SK-N-SH treated with all-trans-retinoic acid at 6 μM for 48 hours (cell line): ENCODE measurements at regions not wholly inside any gene's neighbourhood (a gene's known extent, or its start where the extent isn't known, plus 50 kb on each side); places are given as distances from the start of the nearest gene placed in this dataset.

Experiments
- ATAC-seq: fragments of 200-7000 bp; cut with Tn5 transposase; 3 replicates; pipeline ENCODE4 v1.9.1; 2020; ENCODE audit warnings: mild to moderate bottlenecking, moderate library complexity
- ARNTL ChIP-seq: fragments of 450-650 bp; formaldehyde crosslinking; IDR thresholded peaks from 2 replicates; pipeline ENCODE4 v1.5.0; 2020; ENCODE audit warnings: low read depth, mild to moderate bottlenecking, moderate library complexity, borderline replicate concordance
- BACH2 ChIP-seq: fragments of 250-450 bp; sonication (Bioruptor Pico); IDR thresholded peaks from 2 replicates; pipeline ENCODE4 v1.9.0; 2021; ENCODE audit warnings: mild to moderate bottlenecking, borderline replicate concordance
- CREB5 ChIP-seq: fragments of 250-450 bp; sonication (Bioruptor Pico); IDR thresholded peaks from 2 replicates; pipeline ENCODE4 v1.5.1; 2020; ENCODE audit warnings: low read depth, mild to moderate bottlenecking, moderate library complexity
- CSDC2 ChIP-seq: fragments of 250-450 bp; sonication (Bioruptor Pico); IDR thresholded peaks from 2 replicates; pipeline ENCODE4 v1.5.0; 2020; ENCODE audit warnings: mild to moderate bottlenecking, moderate library complexity
- CSRNP3 ChIP-seq: fragments of 250-450 bp; sonication (Bioruptor Pico); IDR thresholded peaks from 2 replicates; pipeline ENCODE4 v1.5.1; 2021; ENCODE audit warnings: mild to moderate bottlenecking, moderate library complexity
- ESRRG ChIP-seq: fragments of 250-450 bp; sonication (Bioruptor Pico); IDR thresholded peaks from 2 replicates; pipeline ENCODE4 v1.6.1; 2021; ENCODE audit warnings: mild to moderate bottlenecking
- GLIS3 ChIP-seq: fragments of 250-450 bp; sonication (Bioruptor Pico); IDR thresholded peaks from 2 replicates; pipeline ENCODE4 v1.5.0; 2020; ENCODE audit warnings: mild to moderate bottlenecking, moderate library complexity
- ISL1 ChIP-seq: fragments of 250-450 bp; sonication (Bioruptor Pico); IDR thresholded peaks from 2 replicates; pipeline ENCODE4 v2.1.2; 2022; ENCODE audit warnings: mild to moderate bottlenecking, moderate library complexity
- OSR1 ChIP-seq: fragments of 250-450 bp; sonication (Bioruptor Pico); IDR thresholded peaks from 2 replicates; pipeline ENCODE4 v1.8.0; 2022; ENCODE audit warnings: moderate library complexity, mild to moderate bottlenecking, inconsistent platforms
- PATZ1 ChIP-seq: fragments of 250-450 bp; sonication (Bioruptor Pico); IDR thresholded peaks from 2 replicates; pipeline ENCODE4 v1.8.0; 2020; ENCODE audit warnings: mild to moderate bottlenecking, moderate library complexity, borderline replicate concordance
- POU6F1 ChIP-seq: fragments of 250-450 bp; sonication (Bioruptor Pico); IDR thresholded peaks from 2 replicates; pipeline ENCODE4 v1.8.0; 2021; ENCODE audit warnings: low read depth, mild to moderate bottlenecking, moderate library complexity, borderline replicate concordance
- PPARA ChIP-seq: fragments of 250-450 bp; sonication (Bioruptor Pico); IDR thresholded peaks from 2 replicates; pipeline ENCODE4 v1.5.0; 2020; ENCODE audit warnings: mild to moderate bottlenecking, borderline replicate concordance
- RARB ChIP-seq: fragments of 250-450 bp; sonication (Bioruptor Pico); IDR thresholded peaks from 2 replicates; pipeline ENCODE4 v1.8.0; 2021; ENCODE audit warnings: mild to moderate bottlenecking, moderate library complexity
- SNAI2 ChIP-seq: fragments of 250-450 bp; sonication (Bioruptor Pico); IDR thresholded peaks from 2 replicates; pipeline ENCODE4 v1.5.0; 2020; ENCODE audit warnings: mild to moderate bottlenecking, moderate library complexity
- TCF4 ChIP-seq: fragments of 250-450 bp; sonication (Bioruptor Pico); IDR thresholded peaks from 2 replicates; pipeline ENCODE4 v1.8.0; 2021; ENCODE audit warnings: mild to moderate bottlenecking, moderate library complexity, borderline replicate concordance
- TOX ChIP-seq: fragments of 250-450 bp; sonication (Bioruptor Pico); IDR thresholded peaks from 2 replicates; pipeline ENCODE4 v1.8.0; 2021; ENCODE audit warnings: mild to moderate bottlenecking, moderate library complexity, borderline replicate concordance
- TSHZ2 ChIP-seq: fragments of 250-450 bp; sonication (Bioruptor Pico); IDR thresholded peaks from 2 replicates; pipeline ENCODE4 v1.5.0; 2020; ENCODE audit warnings: mild to moderate bottlenecking, moderate library complexity
- ZFP3 ChIP-seq: fragments of 250-450 bp; sonication (Bioruptor Pico); IDR thresholded peaks from 2 replicates; pipeline ENCODE4 v1.5.0; 2020; ENCODE audit warnings: mild to moderate bottlenecking, moderate library complexity
- ZFP30 ChIP-seq: fragments of 450-650 bp; formaldehyde crosslinking; IDR thresholded peaks from 2 replicates; pipeline ENCODE4 v1.5.0; 2022; ENCODE audit warnings: mild to moderate bottlenecking, moderate library complexity
- ZNF565 ChIP-seq: fragments of 450-650 bp; formaldehyde crosslinking; conservative IDR thresholded peaks from 2 replicates; pipeline ENCODE4 v1.5.0; 2020; ENCODE audit warnings: low read depth, mild to moderate bottlenecking, moderate library complexity
- ZNF8 ChIP-seq: fragments of 450-650 bp; formaldehyde crosslinking; IDR thresholded peaks from 2 replicates; pipeline ENCODE4 v1.5.0; 2020; ENCODE audit warnings: mild to moderate bottlenecking, moderate library complexity

- ATAC-seq = no peak
- TF ChIP-seq ZNF565 (CRISPR knock-in tag) (no peak), TCF4 (CRISPR knock-in tag) (no peak), PATZ1 (CRISPR knock-in tag) (no peak), ARNTL (CRISPR knock-in tag) (no peak), TSHZ2 (no peak)
- TF ChIP-seq, all 23 proteins: peak for 0
Measured at GRCh38 chr2:220833446-220833845, 738.7 kb downstream of the EPHA4 start.

- ATAC-seq = no peak
- no peak for TF ChIP-seq TSHZ2
- no peak for TF ChIP-seq ARNTL (CRISPR knock-in tag)
- TF ChIP-seq OSR1 = no peak
Measured at GRCh38 chr2:220835583-220835982, 736.5 kb downstream of the EPHA4 start.

- no peak for ATAC-seq
- TF ChIP-seq CREB5 (CRISPR knock-in tag) = no peak
- no peak for TF ChIP-seq PATZ1 (CRISPR knock-in tag)
- TF ChIP-seq ZFP3 (CRISPR knock-in tag) = no peak
- no peak for TF ChIP-seq ZFP30 (CRISPR knock-in tag)
- no peak for TF ChIP-seq TOX
- no peak for TF ChIP-seq CSRNP3 (CRISPR knock-in tag)
- TF ChIP-seq PPARA = no peak
- TF ChIP-seq ISL1 (CRISPR knock-in tag) = no peak
- TF ChIP-seq POU6F1 = no peak
- TF ChIP-seq GLIS3 (CRISPR knock-in tag) = no peak
- TF ChIP-seq BACH2 (CRISPR knock-in tag) = no peak
- no peak for TF ChIP-seq ESRRG (CRISPR knock-in tag)
- no peak for TF ChIP-seq RARB (CRISPR knock-in tag)
- no peak for TF ChIP-seq ARNTL (CRISPR knock-in tag)
- no peak for TF ChIP-seq SNAI2 (CRISPR knock-in tag)
- TF ChIP-seq ZNF565 (CRISPR knock-in tag) = no peak
- no peak for TF ChIP-seq CSDC2 (CRISPR knock-in tag)
- no peak for TF ChIP-seq ZNF8
Measured at GRCh38 chr2:220837226-220837625, 734.9 kb downstream of the EPHA4 start.
